ENCODE measurements at regions not wholly inside any gene's neighbourhood (a gene's known extent, or its start where the extent isn't known, plus 50 kb on each side); places are given as distances from the start of the nearest gene placed in this dataset.
"Not testable (repeated sequence)": the region's sequence is repeated elsewhere in the genome, so short reads cannot be mapped to it uniquely, and the experiment has no call there.

DNA sequence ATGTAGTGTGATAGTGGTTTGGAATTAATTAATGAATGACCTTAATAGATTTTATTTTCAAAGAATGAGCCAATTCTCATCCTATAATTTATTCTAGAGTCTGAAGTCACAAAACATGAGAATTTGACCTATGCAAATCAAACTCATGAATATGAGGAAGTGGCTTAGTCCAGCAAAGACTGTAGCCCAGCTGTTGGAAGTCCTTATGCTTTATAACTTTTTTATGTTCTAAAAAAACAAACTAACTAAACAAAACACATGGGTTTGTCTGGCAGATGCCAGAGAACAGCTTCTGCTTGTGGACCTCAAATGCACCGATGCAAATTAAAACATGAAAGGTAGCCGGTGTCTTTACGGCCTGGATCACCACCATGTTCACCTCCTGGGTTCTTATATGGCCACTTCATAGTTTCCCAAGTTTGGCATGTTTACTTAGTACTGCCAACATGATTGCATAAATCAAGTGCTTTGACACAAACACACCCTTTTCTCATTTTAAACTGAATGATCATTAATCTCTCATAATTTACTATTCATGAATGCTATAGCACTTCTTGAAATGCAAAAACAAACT, 277.4 kb downstream of the PAPSS1 start:
- no peak overlapping the region for H3K4me3 ChIP-seq
- no peak overlapping the region for H3K4me2 ChIP-seq
- no peak overlapping the region for H2AFZ ChIP-seq
- no peak overlapping the region for H3K27ac ChIP-seq
- H3K27me3 ChIP-seq, result no peaks in the 10 kb centered on the region
- H3K9me2 ChIP-seq (replicated peaks; ENCODE audit: insufficient read depth), result no peaks in the 10 kb centered on the region
- no peaks in the 10 kb centered on the region for H3K79me2 ChIP-seq
- no peak for DNase-seq (ENCODE audit: low spot score)
- H3K36me3 ChIP-seq (replicated peaks; ENCODE audit: insufficient read depth, low read depth), result no peaks in the 10 kb centered on the region
- no peaks in the 10 kb centered on the region for H3K4me1 ChIP-seq (ENCODE audit: insufficient read depth)
- TF ChIP-seq CTCF (IDR thresholded peaks at IDR 0.05; ENCODE audit: poor library complexity), result no peak
- TF ChIP-seq EZH2 (IDR thresholded peaks at IDR 0.05; ENCODE audit: borderline replicate concordance), result no peak
- TF ChIP-seq EZH2phosphoT487 (IDR thresholded peaks at IDR 0.05; ENCODE audit: low read depth, severe bottlenecking, unreplicated experiment), result no peak
- 89% methylated on average over 3 of the region's 3 CpGs for WGBS (ENCODE audit: low lambda C conversion rate, missing lambda C conversion rate)
- no peaks in the 10 kb centered on the region for H3K9me3 ChIP-seq (ENCODE audit: low read depth)
- no peaks in the 10 kb centered on the region for H4K20me1 ChIP-seq (ENCODE audit: insufficient read depth, poor library complexity, severe bottlenecking)

DNA sequence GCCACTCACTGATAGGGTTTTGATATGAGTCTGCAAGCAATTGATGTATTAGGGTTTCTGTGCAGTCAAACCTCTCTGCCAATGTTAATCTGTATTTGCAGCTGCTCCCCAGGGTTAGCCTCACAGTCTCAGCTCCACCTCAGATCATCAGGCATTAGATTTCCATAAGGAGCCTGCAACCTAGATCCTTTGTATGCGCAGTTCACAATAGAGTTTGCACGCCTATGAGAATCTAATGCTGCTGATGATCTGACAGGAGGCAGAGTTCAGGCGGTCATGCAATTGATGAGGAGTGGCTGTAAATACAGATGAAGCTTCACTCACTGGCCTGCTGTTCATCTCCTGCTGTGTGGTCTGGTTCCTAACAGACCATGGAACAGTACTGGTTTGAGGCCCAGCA, 280.6 kb downstream of the PAPSS1 start:
- Histone ChIP-seq H3K27ac (no peak overlapping the region), H3K4me1 (ENCODE audit: insufficient read depth) (no peaks in the 10 kb centered on the region), H3K4me3 (no peak overlapping the region), H3K9me2 (replicated peaks; ENCODE audit: insufficient read depth) (no peaks in the 10 kb centered on the region), H4K20me1 (ENCODE audit: insufficient read depth, poor library complexity, severe bottlenecking) (no peaks in the 10 kb centered on the region), H3K4me2 (no peak overlapping the region), H3K9me3 (ENCODE audit: low read depth) (no peaks in the 10 kb centered on the region), H3K79me2 (no peaks in the 10 kb centered on the region), H3K36me3 (replicated peaks; ENCODE audit: insufficient read depth, low read depth) (no peaks in the 10 kb centered on the region), H2AFZ (no peak overlapping the region), H3K27me3 (no peaks in the 10 kb centered on the region)
- DNase-seq (ENCODE audit: low spot score), result no peak
- TF ChIP-seq CTCF (IDR thresholded peaks at IDR 0.05; ENCODE audit: poor library complexity), result no peak
- no peak for TF ChIP-seq EZH2phosphoT487 (IDR thresholded peaks at IDR 0.05; ENCODE audit: low read depth, severe bottlenecking, unreplicated experiment)
- no peak for TF ChIP-seq EZH2 (IDR thresholded peaks at IDR 0.05; ENCODE audit: borderline replicate concordance)
- 93% methylated on average over 3 of the region's 3 CpGs for WGBS (ENCODE audit: low lambda C conversion rate, missing lambda C conversion rate)

DNA sequence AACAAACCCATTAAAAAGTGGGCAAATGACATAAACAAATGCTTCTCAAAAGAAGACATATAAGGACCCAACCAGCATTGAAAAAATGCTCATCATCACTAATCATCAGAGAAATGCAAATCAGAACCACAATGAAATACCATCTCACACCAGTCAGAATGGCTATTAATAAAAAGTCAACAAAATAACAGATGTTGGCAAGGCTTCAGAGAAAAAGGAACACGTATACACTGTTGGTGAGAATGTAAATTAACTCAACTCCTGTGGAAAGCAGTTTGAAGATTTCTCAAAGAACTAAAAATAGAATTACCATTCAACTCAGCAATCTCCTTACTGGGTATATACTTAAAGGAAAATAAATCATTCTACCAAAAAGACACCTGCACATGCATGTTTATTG, 283.6 kb downstream of the PAPSS1 start:
- H2AFZ ChIP-seq; H3K4me1 ChIP-seq (ENCODE audit: insufficient read depth); H3K9me3 ChIP-seq (ENCODE audit: low read depth); H3K27me3 ChIP-seq; H3K9me2 ChIP-seq (replicated peaks; ENCODE audit: insufficient read depth); H3K79me2 ChIP-seq; H4K20me1 ChIP-seq (ENCODE audit: insufficient read depth, poor library complexity, severe bottlenecking); H3K4me2 ChIP-seq; DNase-seq (ENCODE audit: low spot score); H3K36me3 ChIP-seq (replicated peaks; ENCODE audit: insufficient read depth, low read depth); H3K27ac ChIP-seq; H3K4me3 ChIP-seq: not testable (repeated sequence)
- WGBS (ENCODE audit: low lambda C conversion rate, missing lambda C conversion rate), result 79% methylated on average over 1 of the region's 1 CpG

GRCh38 chr4:107432451-107432850, 287.6 kb downstream of the PAPSS1 start:
- no peak overlapping the region for H3K27ac ChIP-seq
- H4K20me1 ChIP-seq (ENCODE audit: insufficient read depth, poor library complexity, severe bottlenecking), result no peaks in the 10 kb centered on the region
- DNase-seq (ENCODE audit: low spot score), result no peak
- TF ChIP-seq EZH2 (IDR thresholded peaks at IDR 0.05; ENCODE audit: borderline replicate concordance) (no peak), EZH2phosphoT487 (IDR thresholded peaks at IDR 0.05; ENCODE audit: low read depth, severe bottlenecking, unreplicated experiment) (no peak), CTCF (IDR thresholded peaks at IDR 0.05; ENCODE audit: poor library complexity) (no peak)
- H2AFZ ChIP-seq, result no peak overlapping the region
- H3K27me3 ChIP-seq, result no peaks in the 10 kb centered on the region
- no peaks in the 10 kb centered on the region for H3K9me3 ChIP-seq (ENCODE audit: low read depth)
- no peaks in the 10 kb centered on the region for H3K79me2 ChIP-seq
- no peaks in the 10 kb centered on the region for H3K4me1 ChIP-seq (ENCODE audit: insufficient read depth)
- H3K4me3 ChIP-seq, result no peak overlapping the region
- no peaks in the 10 kb centered on the region for H3K36me3 ChIP-seq (replicated peaks; ENCODE audit: insufficient read depth, low read depth)
- no peaks in the 10 kb centered on the region for H3K9me2 ChIP-seq (replicated peaks; ENCODE audit: insufficient read depth)
- H3K4me2 ChIP-seq, result no peak overlapping the region

Measured in hepatocyte (in vitro differentiated cells).